PC-9 (cell line): ENCODE measurements at regions not wholly inside any gene's neighbourhood (a gene's known extent, or its start where the extent isn't known, plus 50 kb on each side); places are given as distances from the start of the nearest gene placed in this dataset.

Experiments
- CTCF ChIP-seq: fragments of 200-600 bp; sonication (generic); conservative IDR thresholded peaks from 2 replicates; pipeline ENCODE4 v1.6.1; 2017; ENCODE audit warnings: mixed run types, antibody characterized with exemption, mild to moderate bottlenecking, moderate library complexity
- EZH2 ChIP-seq: fragments of 200-600 bp; sonication (generic); IDR thresholded peaks from 2 replicates; pipeline ENCODE4 v1.8.0; 2017; ENCODE audit warnings: antibody characterized with exemption, low read depth

- no peak for TF ChIP-seq EZH2
- no peak for TF ChIP-seq CTCF
These were observed 468.1 kb upstream of the MANEA start for GRCh38 chr6:95109212-95109611.
